DMS 273 (cell line): ENCODE measurements at regions not wholly inside any gene's neighbourhood (a gene's known extent, or its start where the extent isn't known, plus 50 kb on each side); places are given as distances from the start of the nearest gene placed in this dataset.

Source experiments
- DNase-seq: peaks from one replicate; lab custom pipeline; 2025; ENCODE audit not compliant: unreplicated experiment; lab: John Stamatoyannopoulos, UW

GRCh38 chr6:87909849-87910248 is 137.8 kb upstream of the SPACA1 start:
- no peak for DNase-seq

GRCh38 chr6:87908978-87909811 is 138.4 kb upstream of the SPACA1 start:
- DNase-seq = no peak

- no peak for DNase-seq
These were observed 140.1 kb upstream of the SPACA1 start for GRCh38 chr6:87907521-87907920.

- DNase-seq = peak; percentile 31
These were observed 142.5 kb upstream of the SPACA1 start for GRCh38 chr6:87905101-87905641.

- no peak for DNase-seq
These were observed 143.6 kb upstream of the SPACA1 start for GRCh38 chr6:87904011-87904410.

- no peak for DNase-seq
These were observed 144.3 kb upstream of the SPACA1 start for GRCh38 chr6:87903323-87903722.

GRCh38 chr6:87902383-87902782 is 145.3 kb upstream of the SPACA1 start:
- no peak for DNase-seq

GRCh38 chr6:87901613-87902012 is 146.0 kb upstream of the SPACA1 start:
- DNase-seq = no peak

- no peak for DNase-seq
These were observed 147.4 kb upstream of the SPACA1 start for GRCh38 chr6:87900160-87900698.

GRCh38 chr6:87899499-87900147 is 148.0 kb upstream of the SPACA1 start:
- no peak for DNase-seq

GRCh38 chr6:87897663-87898062 is 150.0 kb upstream of the SPACA1 start:
- no peak for DNase-seq

GRCh38 chr6:87897013-87897412 is 150.6 kb upstream of the SPACA1 start:
- DNase-seq = no peak

GRCh38 chr6:87887266-87887665 is 160.4 kb upstream of the SPACA1 start:
- DNase-seq = no peak

GRCh38 chr6:87884203-87884602 is 163.4 kb upstream of the SPACA1 start:
- DNase-seq = no peak

- peak; percentile 9 for DNase-seq
These were observed 166.2 kb upstream of the SPACA1 start for GRCh38 chr6:87881342-87881895.

GRCh38 chr6:87879132-87879861 is 168.3 kb upstream of the SPACA1 start:
- peak; percentile 92 for DNase-seq

- no peak for DNase-seq
These were observed 171.9 kb upstream of the SPACA1 start for GRCh38 chr6:87875781-87876180.

GRCh38 chr6:87873556-87873955 is 171.5 kb upstream of the AKIRIN2 start:
- DNase-seq = no peak

- DNase-seq = no peak
These were observed 168.5 kb upstream of the AKIRIN2 start for GRCh38 chr6:87870556-87870955.

- no peak for DNase-seq
These were observed 167.3 kb upstream of the AKIRIN2 start for GRCh38 chr6:87869064-87869905.
